IMR-90 (cell line): ENCODE measurements at regions not wholly inside any gene's neighbourhood (a gene's known extent, or its start where the extent isn't known, plus 50 kb on each side); places are given as distances from the start of the nearest gene placed in this dataset.
A peak's percentile ranks its signal among the peaks of the same experiment; 100 is the strongest.

ENCODE experiments used
- ATAC-seq: fragments of 200-7000 bp; cut with Tn5 transposase; 2 replicates; pipeline ENCODE4 v1.9.1; 2020; ENCODE audit warnings: low read depth, mild to moderate bottlenecking, moderate library complexity
- BruUV-seq: library from RNA; stranded (reverse); fragments of 400-500 nt; replicated peaks from 2 replicates; lab custom pipeline; 2021; lab: Mats Ljungman, UMichigan
- CTCF ChIA-PET: fragments of 300-600 bp; formaldehyde crosslinking; extraction: SDS; loops from one replicate; lab custom pipeline; 2021; ENCODE audit warnings: antibody characterized with exemption; lab: Yijun Ruan, JAX
- POLR2A ChIA-PET: fragments of 300-600 bp; sonication (Branson Sonifier 250); formaldehyde crosslinking; loops from one replicate; lab custom pipeline; 2022; ENCODE audit warnings: antibody characterized with exemption; ENCODE audit not compliant: unreplicated experiment; lab: Charles Lee
- DNase-seq: peaks from one replicate; pipeline ENCODE4 v3.0.0; 2013
- H2AFZ ChIP-seq: replicated peaks from 2 replicates; pipeline ENCODE3; 2013; ENCODE audit warnings: low read length, mild to moderate bottlenecking; ENCODE audit not compliant: poor library complexity
- H2AK5ac ChIP-seq: 2 replicates; pipeline ENCODE4 v1.6.1; 2013; ENCODE audit warnings: low read depth, low read length, inconsistent platforms
- H2AK9ac ChIP-seq: replicated peaks from 2 replicates; pipeline ENCODE3; 2013; ENCODE audit warnings: mild to moderate bottlenecking, low read depth, low read length, moderate library complexity; ENCODE audit not compliant: poor library complexity
- H2BK120ac ChIP-seq: 2 replicates; pipeline ENCODE4 v1.6.1; 2013; ENCODE audit warnings: low read depth, low read length, inconsistent platforms
- H2BK15ac ChIP-seq: 3 replicates; pipeline ENCODE4 v1.6.1; 2013; ENCODE audit warnings: low read depth, low read length, inconsistent platforms
- H2BK20ac ChIP-seq: 2 replicates; pipeline ENCODE4 v1.6.1; 2013; ENCODE audit warnings: low read depth, mild to moderate bottlenecking, inconsistent platforms, low read length, moderate library complexity
- H2BK5ac ChIP-seq: 2 replicates; pipeline ENCODE4 v1.6.1; 2013; ENCODE audit warnings: mild to moderate bottlenecking, low read depth, low read length, inconsistent platforms; ENCODE audit not compliant: poor library complexity, severe bottlenecking
- H3K14ac ChIP-seq: replicated peaks from 2 replicates; pipeline ENCODE4 v1.6.1; 2013; ENCODE audit warnings: low read depth, low read length, inconsistent platforms
- H3K18ac ChIP-seq: 2 replicates; pipeline ENCODE4 v1.6.1; 2013; ENCODE audit warnings: low read depth, low read length, control low read depth
- H3K23ac ChIP-seq: 2 replicates; pipeline ENCODE4 v1.6.1; 2013; ENCODE audit warnings: low read depth, low read length, inconsistent platforms
- H3K27ac ChIP-seq: 2 replicates; pipeline ENCODE4 v1.5.1; 2013; ENCODE audit warnings: mild to moderate bottlenecking, control low read depth, low read length; ENCODE audit not compliant: insufficient read depth
- H3K27me3 ChIP-seq: 2 replicates; pipeline ENCODE4 v1.6.1; 2013; ENCODE audit warnings: low read length; ENCODE audit not compliant: control insufficient read depth, insufficient read depth
- H3K36me3 ChIP-seq: 2 replicates; pipeline ENCODE4 v1.6.1; 2013; ENCODE audit warnings: low read length, mixed read lengths; ENCODE audit not compliant: control insufficient read depth, insufficient read depth
- H3K4ac ChIP-seq: 2 replicates; pipeline ENCODE4 v1.6.1; 2013; ENCODE audit warnings: low read depth, low read length, inconsistent platforms
- H3K4me1 ChIP-seq: 2 replicates; pipeline ENCODE4 v1.6.1; 2013; ENCODE audit warnings: low read length, mixed read lengths; ENCODE audit not compliant: control insufficient read depth, insufficient read depth
- H3K4me2 ChIP-seq: 2 replicates; pipeline ENCODE4 v1.6.1; 2013; ENCODE audit warnings: low read depth, mild to moderate bottlenecking, control low read depth, low read length, moderate library complexity
- H3K4me3 ChIP-seq: 2 replicates; pipeline ENCODE4 v1.5.1; 2013; ENCODE audit warnings: low read depth, mild to moderate bottlenecking, control low read depth, low read length, moderate library complexity; ENCODE audit not compliant: insufficient read depth
- H3K56ac ChIP-seq: 2 replicates; pipeline ENCODE4 v1.6.1; 2013; ENCODE audit warnings: low read length, inconsistent platforms; ENCODE audit not compliant: insufficient read depth; ENCODE audit errors: extremely low read depth
- H3K79me1 ChIP-seq, 2 experiments: 2 replicates each; pipeline ENCODE4 v1.6.1; 2013; ENCODE audit warnings: low read length in 2 of 2, inconsistent platforms in 1 of 2, low read depth in 1 of 2
- H3K9ac ChIP-seq: 2 replicates; pipeline ENCODE4 v1.6.1; 2013; ENCODE audit warnings: low read depth, low read length, control low read depth
- H3K9me1 ChIP-seq: 2 replicates; pipeline ENCODE4 v1.6.1; 2013; ENCODE audit warnings: low read length, inconsistent platforms; ENCODE audit not compliant: insufficient read depth
- H3K9me3 ChIP-seq: 2 replicates; pipeline ENCODE4 v1.6.1; 2013; ENCODE audit warnings: low read length; ENCODE audit not compliant: control insufficient read depth, insufficient read depth
- H4K20me1 ChIP-seq: 2 replicates; pipeline ENCODE4 v1.6.1; 2013; ENCODE audit warnings: low read length, inconsistent platforms; ENCODE audit not compliant: insufficient read depth
- H4K5ac ChIP-seq: 2 replicates; pipeline ENCODE4 v1.6.1; 2013; ENCODE audit warnings: mild to moderate bottlenecking, low read depth, low read length, control low read depth
- H4K8ac ChIP-seq, 2 experiments: 2 replicates each; pipeline ENCODE4 v1.6.1; 2013; ENCODE audit warnings: low read depth in 2 of 2, low read length in 2 of 2, control low read depth in 1 of 2, inconsistent platforms in 1 of 2
- H4K91ac ChIP-seq: 2 replicates; pipeline ENCODE4 v1.6.1; 2013; ENCODE audit warnings: low read depth, low read length, inconsistent platforms; ENCODE audit not compliant: insufficient read depth
- BHLHE40 ChIP-seq: fragments of 150-350 bp; IDR thresholded peaks from 2 replicates; pipeline ENCODE4 v1.6.1; 2016; ENCODE audit warnings: mild to moderate bottlenecking, low read depth, low read length
- CEBPB ChIP-seq: IDR thresholded peaks from 2 replicates; pipeline ENCODE4 v1.6.1; 2012; ENCODE audit warnings: low read depth, low read length, improper control_type of control experiment
- RFX5 ChIP-seq: IDR thresholded peaks from 2 replicates; pipeline ENCODE4 v1.8.0; 2012; ENCODE audit warnings: low read depth, mild to moderate bottlenecking, low read length, moderate library complexity
- SMC3 ChIP-seq: fragments of 150-350 bp; IDR thresholded peaks from 2 replicates; pipeline ENCODE4 v1.6.1; 2016; ENCODE audit warnings: low read depth, mild to moderate bottlenecking, antibody characterized with exemption, low read length, moderate library complexity
- USF2 ChIP-seq: fragments of 150-350 bp; IDR thresholded peaks from 2 replicates; pipeline ENCODE4 v1.6.1; 2017; ENCODE audit warnings: mild to moderate bottlenecking, antibody characterized with exemption, low read length, low read depth
- WGBS, 2 experiments: methylation state at CpG; one replicate each; pipeline versions ENCODE4 v1.1.5 to v1.1.7; 2013; ENCODE audit warnings: missing lambda C conversion rate in 2 of 2; ENCODE audit not compliant: insufficient read length in 1 of 2; ENCODE audit errors: extremely low coverage in 2 of 2; 5-methylcytosine and 5-hydroxymethylcytosine counted together
- dilution Hi-C: fragments of 300-500 bp; cut with HindIII; formaldehyde crosslinking; loops from one replicate; pipeline ENCODE4 v1.14.3; 2018; ENCODE audit warnings: low sequenced_read_pairs; ENCODE audit not compliant: unreplicated experiment
- in situ Hi-C: fragments of 300-500 bp; cut with MboI; formaldehyde crosslinking; loops from 3 replicates; pipeline ENCODE4 v1.14.3; 2019; ENCODE audit warnings: low sequenced_read_pairs, inconsistent platforms, mixed read lengths
- intact Hi-C: fragments of 100-400 bp; cut with micrococcal nuclease; formaldehyde crosslinking; loops from 2 replicates; pipeline ENCODE4 v1.10.0; 2022
- TF ChIP-seq, protein P1 (sequence below): conservative IDR thresholded peaks from 2 replicates; pipeline ENCODE4 v1.5.1; 2012; ENCODE audit warnings: mild to moderate bottlenecking, low read depth, low read length, improper control_type of control experiment

GRCh38 chr20:19858466-19859371 is 100.7 kb downstream of the RIN2 start:
- WGBS, 2 experiments: no CpG with 5 or more reads among the region's 9 CpGs
- ATAC-seq: peak; percentile 57
- peak; percentile 33 for DNase-seq
- peak overlapping the region; percentile 25; the same call in 1 of the 2 replicates for H3K23ac ChIP-seq
- ChIA-PET CTCF (no interaction called here), POLR2A (no interaction called here)
- dilution Hi-C loops (no loop called here), in situ Hi-C loops (no loop called here), intact Hi-C loops (loop anchor here (2.0 kb wide), 1 partner anchor 16 kb away; no protein-coding TSS in a partner anchor)
- no peaks in the 10 kb centered on the region for H4K20me1 ChIP-seq
- H3K4me3 ChIP-seq: no peak overlapping the region
- 0 out of 2 replicates have a peak, but pooled peaks cover 5% of the 10 kb centered on the region for H3K9me1 ChIP-seq
- peak overlapping the region; percentile 7; the same call in 1 of the 3 replicates for H2BK15ac ChIP-seq
- no peaks in the 10 kb centered on the region for H3K9me3 ChIP-seq
- H3K14ac ChIP-seq: peak overlapping the region; percentile 73
- H4K91ac ChIP-seq: 0 out of 2 replicates have a peak overlapping the region, but pooled peaks have one; percentile 24
- BruUV-seq: no TSS peak
- H2AFZ ChIP-seq: no peak overlapping the region
- H4K5ac ChIP-seq: no peak overlapping the region
- peaks cover 7% of the 10 kb centered on the region for H3K4me1 ChIP-seq
- H3K27ac ChIP-seq: no peak overlapping the region
- no peak overlapping the region for H3K18ac ChIP-seq
- H3K4me2 ChIP-seq: no peak overlapping the region
- peak overlapping the region; percentile 53; the same call in 1 of the 2 replicates for H3K56ac ChIP-seq
- no peak overlapping the region for H2BK5ac ChIP-seq
- H2AK9ac ChIP-seq: no peak overlapping the region
- peaks cover 4 to 27% of the 10 kb centered on the region in 2 experiments; a peak in 3 of 4 replicates for H3K79me1 ChIP-seq
- peak overlapping the region in 1 of 2 experiments; percentile 40; a peak in 1 of 4 replicates for H4K8ac ChIP-seq
- peak overlapping the region; percentile 58 for H3K4ac ChIP-seq
- H2BK120ac ChIP-seq: peak overlapping the region; percentile 50
- peak overlapping the region; percentile 5; the same call in 1 of the 2 replicates for H2AK5ac ChIP-seq
- H3K36me3 ChIP-seq: no peaks in the 10 kb centered on the region
- TF ChIP-seq RFX5: no peak
- no peak for TF ChIP-seq SMC3
- no peak for TF ChIP-seq CEBPB
- TF ChIP-seq USF2: no peak
- TF ChIP-seq, protein P1, sequence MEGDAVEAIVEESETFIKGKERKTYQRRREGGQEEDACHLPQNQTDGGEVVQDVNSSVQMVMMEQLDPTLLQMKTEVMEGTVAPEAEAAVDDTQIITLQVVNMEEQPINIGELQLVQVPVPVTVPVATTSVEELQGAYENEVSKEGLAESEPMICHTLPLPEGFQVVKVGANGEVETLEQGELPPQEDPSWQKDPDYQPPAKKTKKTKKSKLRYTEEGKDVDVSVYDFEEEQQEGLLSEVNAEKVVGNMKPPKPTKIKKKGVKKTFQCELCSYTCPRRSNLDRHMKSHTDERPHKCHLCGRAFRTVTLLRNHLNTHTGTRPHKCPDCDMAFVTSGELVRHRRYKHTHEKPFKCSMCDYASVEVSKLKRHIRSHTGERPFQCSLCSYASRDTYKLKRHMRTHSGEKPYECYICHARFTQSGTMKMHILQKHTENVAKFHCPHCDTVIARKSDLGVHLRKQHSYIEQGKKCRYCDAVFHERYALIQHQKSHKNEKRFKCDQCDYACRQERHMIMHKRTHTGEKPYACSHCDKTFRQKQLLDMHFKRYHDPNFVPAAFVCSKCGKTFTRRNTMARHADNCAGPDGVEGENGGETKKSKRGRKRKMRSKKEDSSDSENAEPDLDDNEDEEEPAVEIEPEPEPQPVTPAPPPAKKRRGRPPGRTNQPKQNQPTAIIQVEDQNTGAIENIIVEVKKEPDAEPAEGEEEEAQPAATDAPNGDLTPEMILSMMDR: no peak
- TF ChIP-seq BHLHE40: no peak
- no peak overlapping the region for H3K9ac ChIP-seq
- H2BK20ac ChIP-seq: peak overlapping the region; percentile 48
- H3K27me3 ChIP-seq: no peaks in the 10 kb centered on the region
